HG03571 (cell line): ENCODE measurements at regions not wholly inside any gene's neighbourhood (a gene's known extent, or its start where the extent isn't known, plus 50 kb on each side); places are given as distances from the start of the nearest gene placed in this dataset.
"Not testable (repeated sequence)": the region's sequence is repeated elsewhere in the genome, so short reads cannot be mapped to it uniquely, and the experiment has no call there.

Experiments
- ATAC-seq: cut with Tn5 transposase; IDR thresholded peaks from one replicate; pipeline ENCODE4 v1.9.1; 2021; ENCODE audit not compliant: unreplicated experiment

DNA sequence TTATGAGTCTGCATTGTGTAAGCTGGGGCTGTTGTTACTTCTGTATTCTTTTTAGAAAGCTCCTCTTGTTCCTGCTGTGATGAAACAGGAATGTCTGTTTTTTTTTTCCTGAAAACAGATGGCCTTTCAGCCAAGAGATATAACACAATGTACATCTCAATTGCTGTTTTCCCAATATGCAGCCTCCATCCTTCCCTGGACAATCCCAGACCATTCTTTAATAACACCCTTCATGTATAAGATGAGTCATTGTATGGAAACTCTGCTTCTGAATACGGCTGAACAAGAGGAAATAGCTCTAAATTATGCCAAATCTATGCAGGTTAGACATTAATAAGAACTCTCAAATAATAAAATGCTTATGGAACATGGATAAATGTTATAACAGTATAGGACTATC lies 60.2 kb upstream of the LRRC4C start:
- ATAC-seq = no peak

DNA sequence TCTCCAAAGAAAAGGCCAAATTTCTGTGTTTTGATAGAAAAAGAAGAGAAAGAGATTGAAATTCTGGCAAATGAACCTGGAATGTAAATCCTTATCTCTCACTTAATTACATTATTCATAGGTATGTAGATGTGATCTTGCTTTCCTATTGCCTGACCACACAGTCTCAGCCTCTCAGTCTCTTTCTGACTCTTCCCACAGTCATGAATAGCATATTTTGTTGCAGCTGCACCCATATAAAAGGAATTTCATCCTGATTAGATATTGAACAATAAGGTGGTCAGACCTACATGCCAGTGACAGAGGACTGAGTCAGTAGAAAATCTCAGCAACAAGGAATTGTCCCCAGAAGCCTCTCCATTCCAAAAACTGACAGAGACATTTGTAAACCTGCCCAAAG lies 62.9 kb upstream of the LRRC4C start:
- ATAC-seq = no peak

GRCh38 chr11:41522899-41523672 lies 63.6 kb upstream of the LRRC4C start:
- ATAC-seq = no peak

DNA sequence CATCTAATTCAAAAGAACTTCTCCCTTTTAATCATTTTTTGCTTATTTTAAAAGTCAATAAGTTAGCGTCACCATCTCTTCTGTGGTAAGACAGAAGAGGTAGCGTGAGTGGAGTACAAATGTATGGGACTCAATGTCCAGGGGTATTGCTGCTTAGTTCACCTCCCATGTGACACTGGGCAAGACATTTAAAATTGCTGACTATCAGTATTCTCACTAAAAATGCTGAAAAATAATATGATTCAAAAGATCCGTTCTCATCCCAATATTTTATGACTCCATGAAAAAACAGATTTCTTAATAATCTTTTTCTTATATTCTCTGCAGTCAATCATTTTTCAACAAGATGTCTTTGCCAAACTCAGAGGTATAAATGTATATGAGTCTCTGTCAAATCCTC lies 68.1 kb upstream of the LRRC4C start:
- ATAC-seq = no peak

- ATAC-seq = no peak
Observed at GRCh38 chr11:41532413-41532812, 73.0 kb upstream of the LRRC4C start.

DNA sequence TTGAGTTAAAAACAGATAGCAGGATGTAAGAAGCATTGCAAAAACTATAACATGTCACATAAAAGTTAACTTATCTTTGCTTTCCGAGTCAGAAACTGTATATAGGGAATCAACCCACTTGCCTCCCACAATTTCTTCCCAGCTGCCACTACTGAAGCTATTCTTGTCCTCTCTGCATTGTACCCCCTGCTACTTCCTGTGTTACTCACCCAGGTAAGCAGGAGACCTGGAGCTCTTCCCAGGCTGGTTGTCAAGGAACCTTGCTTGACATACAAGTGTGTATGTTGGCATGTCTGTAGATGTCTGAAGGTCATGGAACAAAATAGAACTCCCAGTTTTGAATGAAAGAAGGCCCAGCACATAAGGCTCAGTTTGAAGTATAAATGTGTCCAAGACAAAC lies 74.3 kb upstream of the LRRC4C start:
- ATAC-seq = no peak

GRCh38 chr11:41534391-41534790 lies 74.9 kb upstream of the LRRC4C start:
- no peak for ATAC-seq

DNA sequence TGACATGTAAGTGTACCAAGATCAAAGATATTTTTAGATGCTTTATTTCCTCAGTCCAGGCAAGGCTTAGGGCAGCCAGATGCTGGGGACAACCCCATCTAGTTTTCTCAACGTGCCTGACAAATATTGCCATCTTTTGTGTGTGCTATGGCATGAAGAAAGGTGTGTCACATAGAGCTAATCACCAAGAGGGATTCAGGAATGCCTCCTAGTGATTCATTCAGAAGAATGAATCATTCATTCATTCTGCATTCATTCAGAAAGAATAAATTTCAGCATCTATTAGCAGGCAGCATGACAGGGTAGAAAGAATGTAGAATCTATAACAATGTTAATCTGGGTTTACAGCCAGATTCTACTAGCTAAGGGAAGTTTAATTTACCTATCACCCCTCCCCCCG lies 75.4 kb upstream of the LRRC4C start:
- no peak for ATAC-seq

DNA sequence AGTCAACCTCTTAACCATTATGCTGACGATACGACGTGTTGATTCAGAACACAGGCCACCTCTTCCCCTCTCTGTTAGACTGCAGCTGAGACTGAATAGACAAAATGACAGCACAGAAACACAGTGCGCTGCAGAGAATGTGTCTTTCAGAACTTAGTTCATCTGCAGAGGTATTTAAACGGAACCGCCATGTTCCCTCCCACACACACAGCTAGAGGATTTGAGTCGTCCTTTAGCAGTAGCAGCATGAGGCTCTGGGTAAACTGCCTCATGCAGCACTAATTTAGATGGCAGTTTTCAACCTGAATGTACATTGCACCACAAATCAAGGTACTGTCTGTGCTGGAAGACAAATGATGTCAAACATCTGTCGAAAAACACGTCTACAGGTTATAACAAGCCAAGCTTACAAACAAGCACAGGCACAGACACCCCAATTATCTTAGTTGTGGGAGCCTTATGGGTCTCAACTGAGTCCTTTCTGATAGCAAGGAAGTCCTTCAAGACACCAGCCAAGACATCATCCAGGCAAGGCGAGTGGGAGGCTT lies 76.6 kb upstream of the LRRC4C start:
- no peak for ATAC-seq

DNA sequence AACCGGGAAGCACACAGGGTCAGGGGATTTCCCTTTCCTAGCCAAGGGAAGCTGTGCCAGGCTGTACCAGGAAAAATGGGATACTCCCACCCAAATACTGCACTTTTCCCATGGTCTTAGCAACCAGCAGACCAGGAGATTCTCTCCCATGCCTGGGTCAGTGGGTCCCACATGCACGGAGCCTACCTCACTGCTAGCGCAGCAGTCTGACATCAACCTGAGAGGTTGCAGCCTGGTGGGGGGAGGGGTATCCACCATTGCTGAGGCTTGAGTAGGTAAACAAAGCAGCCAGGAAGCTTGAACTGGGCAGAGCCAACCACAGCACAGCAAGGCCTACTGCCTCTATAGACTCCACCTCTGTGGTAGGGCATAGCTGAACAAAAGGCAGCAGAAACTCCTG lies 85.5 kb upstream of the LRRC4C start:
- ATAC-seq = not testable (repeated sequence)

DNA sequence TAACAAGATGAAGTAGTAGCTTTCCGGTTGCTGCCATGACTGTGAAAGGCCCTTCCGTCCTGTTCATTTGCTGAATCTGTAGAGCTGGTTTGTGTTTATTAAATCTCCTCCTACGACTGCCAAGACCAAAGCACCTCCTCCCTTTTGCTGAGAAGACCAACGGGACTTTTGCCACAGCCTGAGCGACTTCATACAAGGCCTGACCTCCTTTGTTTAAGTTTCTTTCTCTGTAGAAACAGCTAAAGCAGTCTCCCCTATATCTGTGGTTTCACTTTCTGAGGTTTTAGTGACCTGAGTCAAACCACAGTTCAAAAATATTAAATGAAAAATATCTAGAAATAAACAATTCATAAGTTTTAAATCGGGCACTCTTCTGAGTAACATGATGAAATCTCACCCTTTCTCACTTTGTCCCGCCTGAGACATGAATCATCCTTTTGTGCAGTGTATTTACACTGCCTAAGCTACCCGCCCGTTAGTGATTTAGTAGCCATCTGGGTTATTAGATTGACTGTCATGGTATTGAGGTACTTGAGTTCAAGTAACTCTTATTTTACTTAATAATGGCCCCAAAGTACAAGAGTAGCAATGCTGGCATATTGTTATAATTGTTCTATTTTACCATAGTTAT lies 119.1 kb upstream of the LRRC4C start:
- ATAC-seq = no peak

DNA sequence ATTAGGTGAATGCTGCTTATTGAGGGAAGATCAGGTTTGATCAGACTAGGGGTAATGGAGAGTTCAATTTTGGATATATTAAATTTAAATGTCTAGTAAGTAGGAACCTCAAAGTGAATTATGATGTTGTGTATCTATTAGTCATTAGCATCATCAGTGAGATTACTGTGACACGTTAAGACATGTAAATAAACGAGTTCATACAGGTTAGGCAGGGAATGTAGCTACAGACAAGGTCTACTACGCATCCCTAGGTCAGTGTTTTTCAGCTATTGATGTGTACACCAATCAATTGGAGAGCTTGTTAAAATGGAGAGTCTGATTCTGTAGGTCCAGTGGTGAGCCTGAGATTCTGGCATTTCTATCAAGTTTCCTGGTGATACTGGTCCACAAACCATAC lies 120.1 kb upstream of the LRRC4C start:
- no peak for ATAC-seq

GRCh38 chr11:41609511-41609910 lies 150.1 kb upstream of the LRRC4C start:
- no peak for ATAC-seq

- ATAC-seq = no peak
Observed at GRCh38 chr11:41612415-41612814, 153.0 kb upstream of the LRRC4C start.

- ATAC-seq = no peak
Observed at GRCh38 chr11:41613326-41613725, 153.9 kb upstream of the LRRC4C start.

- no peak for ATAC-seq
Observed at GRCh38 chr11:41622707-41623359, 163.4 kb upstream of the LRRC4C start.

DNA sequence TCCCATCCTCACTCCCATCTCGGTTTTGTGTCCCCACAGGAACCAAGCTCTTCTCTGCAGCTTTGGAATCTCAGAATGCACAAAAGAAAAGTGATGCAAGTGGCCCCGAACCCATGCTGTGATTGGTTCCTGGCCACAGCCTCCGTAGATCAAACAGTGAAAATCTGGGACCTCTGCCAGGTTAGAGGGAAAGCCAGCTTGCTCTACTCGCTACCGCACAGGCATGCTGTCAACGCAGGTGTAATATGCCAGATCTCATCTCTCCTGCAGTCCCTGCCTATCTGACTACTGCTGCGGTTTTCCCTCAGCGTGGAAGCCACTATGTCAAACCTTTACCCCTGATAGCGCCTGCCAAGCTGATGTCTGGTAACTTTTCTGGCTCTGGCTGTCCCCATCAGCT lies 200.5 kb upstream of the LRRC4C start:
- ATAC-seq = no peak

DNA sequence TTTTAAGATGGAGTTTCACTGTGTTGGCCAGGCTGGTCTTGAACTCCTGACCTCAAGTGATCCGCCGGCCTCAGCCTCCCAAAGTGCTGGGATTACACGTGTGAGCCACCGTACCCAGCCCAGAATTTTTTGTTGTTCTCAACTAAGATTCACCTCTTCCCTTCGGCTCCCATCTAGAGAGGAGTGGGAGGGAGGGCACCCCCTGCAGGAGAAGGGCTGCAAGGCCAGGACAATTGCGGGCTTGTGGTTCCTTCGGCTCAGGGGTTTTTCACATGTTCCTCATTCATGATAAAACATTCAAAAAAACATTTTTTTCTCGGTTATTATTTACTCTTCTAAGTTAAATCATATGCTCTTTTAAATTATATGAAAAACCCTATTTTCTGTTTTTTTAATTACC lies 201.1 kb upstream of the LRRC4C start:
- no peak for ATAC-seq

DNA sequence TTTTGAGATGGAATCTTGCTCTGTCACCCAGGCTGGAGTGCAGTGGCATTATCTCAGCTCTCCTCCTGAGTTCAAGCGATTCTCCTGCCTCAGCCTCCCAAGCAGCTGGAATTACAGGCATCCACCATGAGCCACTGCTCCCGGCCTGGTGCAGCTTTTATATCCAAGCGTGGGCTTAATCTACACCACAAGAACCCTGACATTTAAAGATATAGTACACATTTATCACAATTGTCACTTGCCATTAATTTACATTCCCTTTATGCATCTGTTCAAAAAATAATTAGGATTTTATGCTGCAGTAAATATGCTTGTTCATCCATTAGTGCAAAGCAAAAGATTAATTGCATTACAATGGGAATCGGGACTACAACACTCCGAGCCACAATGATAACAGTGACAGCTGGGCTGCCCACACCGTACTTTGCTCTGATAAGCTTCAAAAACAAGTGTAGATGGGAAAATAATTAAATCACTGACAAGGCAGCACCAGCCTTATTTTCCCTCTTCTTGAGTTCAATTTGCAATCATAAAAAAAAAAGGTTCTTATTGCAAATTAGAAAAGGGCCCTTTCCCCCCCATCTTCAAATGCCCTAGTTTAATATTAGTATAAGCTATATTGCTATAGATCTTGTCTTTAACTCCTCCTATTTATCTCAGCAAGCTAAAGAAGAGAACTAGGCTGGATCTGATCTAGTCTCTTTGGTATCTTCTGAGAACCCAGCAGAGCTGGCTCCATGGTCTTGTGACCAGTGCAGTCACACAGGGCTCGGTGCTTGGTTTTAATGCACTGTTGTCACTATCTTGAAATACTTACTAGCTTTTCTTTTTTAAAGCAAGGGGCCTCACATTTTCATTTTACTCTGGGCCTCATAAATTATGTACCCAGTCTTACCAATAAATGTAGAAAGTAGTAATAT lies 206.2 kb upstream of the LRRC4C start:
- ATAC-seq = no peak

DNA sequence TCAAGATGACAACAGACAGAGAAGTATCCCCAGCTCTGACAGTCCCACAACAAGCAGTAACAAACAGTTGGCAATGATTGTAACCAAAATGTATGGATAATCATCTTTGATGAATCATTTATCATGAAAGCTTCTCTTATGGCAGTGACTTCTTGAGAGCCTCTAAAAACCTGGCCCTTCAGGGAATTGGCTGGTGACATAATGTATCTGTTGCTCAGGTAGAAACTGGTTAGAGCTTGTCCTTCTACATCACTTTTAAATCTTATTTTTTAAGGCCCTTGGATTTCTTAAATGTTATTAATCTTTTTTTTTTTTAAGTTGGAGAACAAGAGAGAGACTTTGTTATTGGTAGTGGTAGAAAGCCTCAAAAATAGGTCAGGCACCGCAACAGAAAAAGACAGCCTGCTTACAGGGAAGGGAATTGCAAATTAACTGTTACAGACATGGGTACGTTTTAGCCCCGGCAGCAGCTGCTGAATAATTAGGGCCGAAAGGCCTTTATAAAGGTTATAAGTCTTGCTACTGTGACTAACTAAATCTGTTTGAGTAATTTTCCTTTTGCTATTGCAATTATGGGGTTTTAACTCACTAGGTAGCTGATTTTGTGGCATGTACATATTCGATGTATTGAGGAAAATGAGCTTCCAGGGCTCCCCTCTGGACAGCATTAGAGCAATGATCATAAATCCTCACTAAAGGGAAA lies 207.7 kb upstream of the LRRC4C start:
- ATAC-seq = no peak
